ENCODE measurements at regions not wholly inside any gene's neighbourhood (a gene's known extent, or its start where the extent isn't known, plus 50 kb on each side); places are given as distances from the start of the nearest gene placed in this dataset.

GRCh38 chr1:30538993-30539867 is 184.2 kb downstream of the MATN1 start:
- Histone ChIP-seq H3K4me3 (ENCODE audit: low read depth, low read length) (no peak overlapping the region), H3K27me3 (ENCODE audit: control insufficient read depth, insufficient read depth, low read length) (no peaks in the 10 kb centered on the region), H3K36me3 (ENCODE audit: control insufficient read depth, insufficient read depth, low read length) (no peaks in the 10 kb centered on the region)
- no peak for DNase-seq (ENCODE audit: low read depth)
- no peak for TF ChIP-seq CTCF (IDR thresholded peaks at IDR 0.05; ENCODE audit: insufficient read depth, low read length, poor library complexity, severe bottlenecking)

- TF ChIP-seq CTCF (IDR thresholded peaks at IDR 0.05; ENCODE audit: insufficient read depth, low read length, poor library complexity, severe bottlenecking): no peak
- no peaks in the 10 kb centered on the region for H3K36me3 ChIP-seq (ENCODE audit: control insufficient read depth, insufficient read depth, low read length)
- DNase-seq (ENCODE audit: low read depth): no peak
- H3K4me3 ChIP-seq (ENCODE audit: low read depth, low read length): no peak overlapping the region
- H3K27me3 ChIP-seq (ENCODE audit: control insufficient read depth, insufficient read depth, low read length): no peaks in the 10 kb centered on the region
These were observed 185.0 kb downstream of the MATN1 start for GRCh38 chr1:30538226-30538992.

DNA sequence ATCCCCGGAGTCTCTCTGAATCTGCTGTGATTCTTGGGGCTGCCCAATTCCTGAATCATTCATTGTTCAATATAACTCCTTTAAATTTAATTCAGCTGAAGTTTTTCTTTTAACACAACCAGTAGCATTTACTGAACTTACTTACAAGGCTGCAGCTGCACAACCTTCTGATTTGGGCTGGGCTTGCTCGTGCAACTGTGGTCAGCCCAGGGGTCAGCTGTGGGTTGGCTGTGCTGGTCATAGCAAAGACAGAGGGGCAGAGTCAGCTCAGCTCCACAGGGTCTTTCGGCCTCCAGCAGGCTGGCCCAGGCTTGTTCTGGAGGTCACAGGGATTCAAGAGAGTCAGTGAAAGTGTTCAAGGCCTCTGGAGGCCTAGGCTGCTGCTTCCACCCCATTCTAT is 186.1 kb downstream of the MATN1 start:
- Histone ChIP-seq H3K36me3 (ENCODE audit: control insufficient read depth, insufficient read depth, low read length) (no peaks in the 10 kb centered on the region), H3K4me3 (ENCODE audit: low read depth, low read length) (no peak overlapping the region), H3K27me3 (ENCODE audit: control insufficient read depth, insufficient read depth, low read length) (no peaks in the 10 kb centered on the region)
- no peak for DNase-seq (ENCODE audit: low read depth)
- TF ChIP-seq CTCF (IDR thresholded peaks at IDR 0.05; ENCODE audit: insufficient read depth, low read length, poor library complexity, severe bottlenecking): no peak

- no peaks in the 10 kb centered on the region for H3K36me3 ChIP-seq (ENCODE audit: control insufficient read depth, insufficient read depth, low read length)
These were observed 186.9 kb downstream of the MATN1 start for GRCh38 chr1:30536530-30536929.

DNA sequence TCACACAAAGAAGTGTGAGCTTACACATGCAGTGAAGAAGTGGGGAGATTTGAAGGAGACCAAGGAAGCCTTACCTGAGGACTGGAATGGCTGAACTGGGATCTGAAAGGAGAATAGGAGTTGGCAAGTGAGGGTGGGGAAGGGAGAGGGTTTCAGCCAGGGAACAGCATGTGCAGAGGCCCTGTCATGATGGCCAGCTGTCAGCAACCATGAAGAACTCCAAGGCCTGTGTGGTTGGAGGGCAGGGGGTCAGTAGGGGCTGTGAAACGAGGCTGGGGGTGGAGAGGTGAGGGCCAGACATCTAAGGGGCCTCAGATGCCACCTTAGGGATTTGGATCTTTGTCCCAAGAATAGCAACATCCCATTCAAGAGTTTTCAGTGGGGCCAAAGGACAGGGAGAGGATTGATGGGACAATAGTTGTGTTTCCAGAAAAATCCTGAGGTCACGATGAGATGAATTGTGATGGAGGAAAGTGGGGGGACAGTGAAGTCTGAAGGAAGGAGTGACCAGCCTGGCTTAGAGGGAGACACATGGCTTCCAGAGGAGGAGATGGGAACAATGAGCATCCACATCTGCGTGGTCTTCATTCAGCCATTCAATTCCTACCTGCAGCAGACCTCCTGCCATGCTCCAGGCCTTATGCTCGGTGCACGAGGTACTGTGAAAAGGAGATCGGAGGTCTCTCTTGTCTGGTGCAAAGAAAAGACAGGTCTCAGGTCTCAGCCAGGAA is 187.6 kb downstream of the MATN1 start:
- no peaks in the 10 kb centered on the region for H3K27me3 ChIP-seq (ENCODE audit: control insufficient read depth, insufficient read depth, low read length)
- TF ChIP-seq CTCF (IDR thresholded peaks at IDR 0.05; ENCODE audit: insufficient read depth, low read length, poor library complexity, severe bottlenecking): no peak

More at GRCh38 chr1:30536530-30536929, 186.9 kb downstream of the MATN1 start:
- TF ChIP-seq CTCF (IDR thresholded peaks at IDR 0.05; ENCODE audit: insufficient read depth, low read length, poor library complexity, severe bottlenecking): no peak
- Histone ChIP-seq H3K4me3 (ENCODE audit: low read depth, low read length) (no peak overlapping the region), H3K27me3 (ENCODE audit: control insufficient read depth, insufficient read depth, low read length) (no peaks in the 10 kb centered on the region)
- DNase-seq (ENCODE audit: low read depth): no peak

More for the DNA sequence above, 187.6 kb downstream of the MATN1 start:
- H3K36me3 ChIP-seq (ENCODE audit: control insufficient read depth, insufficient read depth, low read length): no peaks in the 10 kb centered on the region
- DNase-seq (ENCODE audit: low read depth): no peak
- no peak overlapping the region for H3K4me3 ChIP-seq (ENCODE audit: low read depth, low read length)

Data from kidney epithelial cell (primary cell).